Endothelial cell of umbilical vein (primary cell): ENCODE measurements at regions not wholly inside any gene's neighbourhood (a gene's known extent, or its start where the extent isn't known, plus 50 kb on each side); places are given as distances from the start of the nearest gene placed in this dataset.

Experiments
- BruUV-seq: library from RNA; stranded (reverse); fragments of 400-500 nt; replicated peaks from 2 replicates; lab custom pipeline; 2021; lab: Mats Ljungman, UMichigan
- CTCF ChIA-PET: fragments of 300-600, 350-600 bp; sonication (Branson Sonifier 250); formaldehyde crosslinking; loops from one replicate; lab custom pipeline; 2021; ENCODE audit warnings: antibody characterized with exemption, inconsistent platforms; lab: Charles Lee
- POLR2A ChIA-PET: fragments of 300-600, 350-600 bp; sonication (Branson Sonifier 250); formaldehyde crosslinking; loops from one replicate; lab custom pipeline; 2021; ENCODE audit warnings: antibody characterized with exemption, inconsistent platforms; lab: Charles Lee
- DNase-seq: peaks from one replicate; pipeline ENCODE4 v3.0.0-alpha.2; 2011; ENCODE audit warnings: low read depth, low spot score
- FAIRE-seq: peaks from 2 replicates; lab custom pipeline; 2011; peaks lifted over from hg19 to GRCh38; lab: Jason Lieb, UNC
- H2AFZ ChIP-seq: 2 replicates; pipeline ENCODE4 v1.6.0; 2012; ENCODE audit warnings: low read depth, low read length, control low read depth, inconsistent platforms
- H3K27ac ChIP-seq: 2 replicates; pipeline ENCODE4 v1.5.1; 2011; ENCODE audit warnings: low read depth, mild to moderate bottlenecking, control low read depth, low read length, moderate library complexity; ENCODE audit not compliant: insufficient read depth
- H3K27me3 ChIP-seq, 2 experiments: 2 replicates each; pipeline versions ENCODE4 v1.6.0 to v1.6.1; 2011; ENCODE audit warnings: low read length in 2 of 2, mixed read lengths in 1 of 2; ENCODE audit not compliant: control insufficient read depth in 2 of 2, insufficient read depth in 2 of 2
- H3K36me3 ChIP-seq, 2 experiments: 2 replicates in 1 of 2; 3 replicates in 1 of 2; pipeline ENCODE4 v1.5.1; 2011; ENCODE audit warnings: low read length in 2 of 2, mild to moderate bottlenecking in 1 of 2, moderate library complexity in 1 of 2; ENCODE audit not compliant: control insufficient read depth in 2 of 2, insufficient read depth in 2 of 2; ENCODE audit errors: extremely low read depth in 1 of 2
- H3K4me1 ChIP-seq: 3 replicates; pipeline ENCODE4 v1.5.1; 2011; ENCODE audit warnings: mild to moderate bottlenecking, low read length; ENCODE audit not compliant: control insufficient read depth, insufficient read depth; ENCODE audit errors: extremely low read depth
- H3K4me2 ChIP-seq: 2 replicates; pipeline ENCODE4 v1.6.1; 2011; ENCODE audit warnings: low read length, control low read depth, mixed read lengths; ENCODE audit not compliant: insufficient read depth
- H3K4me3 ChIP-seq, 3 experiments: fragments of 200-600 bp in 1 of 3; sonication (generic), shearing (Covaris generic) in 1 of 3; replicated peaks in 1 of 3; 2 replicates each; pipeline ENCODE4 v1.5.1; 2011 to 2016; ENCODE audit warnings: control low read depth in 3 of 3, low read length in 3 of 3, mild to moderate bottlenecking in 2 of 3, inconsistent platforms in 1 of 3, low read depth in 1 of 3, moderate library complexity in 1 of 3; ENCODE audit not compliant: insufficient read depth in 1 of 3
- H3K79me2 ChIP-seq: 2 replicates; pipeline ENCODE4 v1.6.0; 2012; ENCODE audit warnings: low read length, inconsistent platforms; ENCODE audit not compliant: control insufficient read depth, insufficient read depth
- H3K9ac ChIP-seq: replicated peaks from 2 replicates; pipeline ENCODE3; 2011; ENCODE audit warnings: low read length, control low read depth; ENCODE audit not compliant: insufficient read depth; ENCODE audit errors: extremely low read depth
- H3K9me1 ChIP-seq: replicated peaks from 3 replicates; pipeline ENCODE4 v1.6.0; 2011; ENCODE audit warnings: mild to moderate bottlenecking, low read length; ENCODE audit not compliant: control insufficient read depth, insufficient read depth; ENCODE audit errors: extremely low read depth
- H3K9me3 ChIP-seq: replicated peaks from 2 replicates; pipeline ENCODE4 v1.5.1; 2012; ENCODE audit warnings: low read length, inconsistent platforms; ENCODE audit not compliant: control insufficient read depth, insufficient read depth
- H4K20me1 ChIP-seq: replicated peaks from 2 replicates; pipeline ENCODE3; 2011; ENCODE audit warnings: mild to moderate bottlenecking, low read length; ENCODE audit not compliant: control insufficient read depth, insufficient read depth; ENCODE audit errors: extremely low read depth
- CTCF ChIP-seq, 2 donors: IDR thresholded peaks; 1 replicate in 1 of 2; 2 replicates in 1 of 2; pipeline ENCODE4 v1.5.1; 2011; ENCODE audit warnings: low read length in 2 of 2, mild to moderate bottlenecking in 2 of 2, moderate library complexity in 2 of 2, control low read depth in 1 of 2, inconsistent platforms in 1 of 2, low read depth in 1 of 2; ENCODE audit not compliant: insufficient read depth in 1 of 2; ENCODE audit errors: extremely low read depth in 1 of 2
- EZH2 ChIP-seq: IDR thresholded peaks from 2 replicates; pipeline ENCODE4 v1.6.1; 2012; ENCODE audit warnings: borderline replicate concordance, low read depth, mild to moderate bottlenecking, moderate library complexity, low read length, inconsistent platforms; ENCODE audit not compliant: severe bottlenecking
- FOS ChIP-seq: IDR thresholded peaks from 2 replicates; pipeline ENCODE4 v1.6.1; 2011; ENCODE audit warnings: mild to moderate bottlenecking, low read length, moderate library complexity, borderline replicate concordance; ENCODE audit not compliant: insufficient read depth
- GATA2 ChIP-seq: IDR thresholded peaks from 2 replicates; pipeline ENCODE4 v1.7.0; 2011; ENCODE audit warnings: low read depth, mild to moderate bottlenecking, moderate library complexity, mixed read lengths, low read length; ENCODE audit not compliant: insufficient read length, insufficient read depth
- JUN ChIP-seq: IDR thresholded peaks from 2 replicates; pipeline ENCODE4 v1.6.1; 2011; ENCODE audit warnings: borderline replicate concordance, low read depth; ENCODE audit not compliant: insufficient read length, insufficient read depth
- MAX ChIP-seq: IDR thresholded peaks from 2 replicates; pipeline ENCODE4 v1.6.1; 2011; ENCODE audit not compliant: insufficient read depth, insufficient read length
- MYC ChIP-seq: IDR thresholded peaks from one replicate; pipeline ENCODE4 v1.6.1; 2011; ENCODE audit warnings: mild to moderate bottlenecking, low read depth, low read length
- POLR2A ChIP-seq: IDR thresholded peaks from 2 replicates; pipeline ENCODE4 v1.6.1; 2012; ENCODE audit warnings: low read depth, mild to moderate bottlenecking, control low read depth, low read length
- POLR2AphosphoS5 ChIP-seq: IDR thresholded peaks from 2 replicates; pipeline ENCODE4 v1.6.1; 2012; ENCODE audit warnings: low read depth, mild to moderate bottlenecking, control low read depth, low read length, moderate library complexity; ENCODE audit not compliant: insufficient read depth
- dilution Hi-C: fragments of 300-500 bp; cut with MboI; formaldehyde crosslinking; loops from one replicate; pipeline ENCODE4 v1.15.0; 2019; ENCODE audit warnings: low sequenced_read_pairs; ENCODE audit not compliant: extremely low pct_ligation_motif_present
- intact Hi-C: fragments of 100-400 bp; cut with micrococcal nuclease; formaldehyde crosslinking; loops from one replicate; pipeline ENCODE4 v1.10.0; 2022

- Histone ChIP-seq H2AFZ (no peak overlapping the region), H4K20me1 (no peaks in the 10 kb centered on the region)
Measured at GRCh38 chr3:106348139-106348690, 479.4 kb upstream of the CBLB start.

More at GRCh38 chr3:106348139-106348690, 479.4 kb upstream of the CBLB start:
- Histone ChIP-seq H3K4me1 (peaks cover 5% of the 10 kb centered on the region), H3K4me2 (no peak overlapping the region), H3K27ac (no peak overlapping the region), H3K4me3 (no peak overlapping the region), H3K9ac (no peak overlapping the region), H3K9me3 (no peaks in the 10 kb centered on the region), H3K79me2 (no peaks in the 10 kb centered on the region), H3K27me3 (no peaks in the 10 kb centered on the region), H3K9me1 (no peaks in the 10 kb centered on the region), H3K36me3 (no peaks in the 10 kb centered on the region)
- CTCF ChIA-PET, result interaction anchor here (0.9 to 1.6 kb wide), 2 partner anchors 36 to 514 kb away, joined by 3 to 5 read pairs; no protein-coding TSS in a partner anchor
- BruUV-seq, result no TSS peak
- dilution Hi-C loops, result no loop called here
- TF ChIP-seq GATA2 (no peak), MAX (no peak), MYC (no peak), POLR2AphosphoS5 (no peak), FOS (no peak), POLR2A (no peak), CTCF (IDR thresholded peaks at IDR 0.05; ENCODE audit: extremely low read depth in 1 of 2, insufficient read depth in 1 of 2, low read depth in 1 of 2, low read length in 2 of 2) (no peak), JUN (no peak), EZH2 (no peak)
- POLR2A ChIA-PET, result no interaction called here
- DNase-seq (no peak), FAIRE-seq (no peak)
- intact Hi-C loops, result no loop called here
